ENCODE measurements at regions not wholly inside any gene's neighbourhood (a gene's known extent, or its start where the extent isn't known, plus 50 kb on each side); places are given as distances from the start of the nearest gene placed in this dataset.
"Not testable (repeated sequence)": the region's sequence is repeated elsewhere in the genome, so short reads cannot be mapped to it uniquely, and the experiment has no call there.

DNA sequence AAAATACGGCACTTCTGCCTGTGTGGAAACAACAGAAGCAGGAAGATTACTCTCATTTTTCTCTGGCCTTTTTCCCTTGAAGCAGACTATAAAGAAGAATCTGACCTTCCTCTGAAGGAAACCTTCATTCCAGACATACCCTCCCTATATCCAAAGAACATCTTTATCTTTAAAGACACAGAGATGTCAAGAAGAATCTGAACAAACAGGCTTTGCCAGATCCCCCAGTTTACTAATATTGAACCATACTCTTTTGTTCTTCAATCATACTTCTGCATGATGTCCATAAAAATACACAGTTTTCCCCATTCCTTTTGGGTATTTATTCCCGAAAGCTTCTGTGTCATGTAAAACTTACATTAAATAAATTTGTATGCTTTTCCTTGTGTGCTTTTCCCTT lies 225.8 kb downstream of the MAT2B start:
- no peaks in the 10 kb centered on the region for H3K36me3 ChIP-seq (ENCODE audit: control insufficient read depth, insufficient read depth, low read length)
- no peaks in the 10 kb centered on the region for H3K27me3 ChIP-seq (replicated peaks; ENCODE audit: control insufficient read depth, insufficient read depth, low read length, poor library complexity, severe bottlenecking)
- DNase-seq: no peak
- H3K27ac ChIP-seq (ENCODE audit: insufficient read depth, low read length, poor library complexity, severe bottlenecking): no peak overlapping the region
- H3K9me3 ChIP-seq (ENCODE audit: control insufficient read depth, low read length): no peaks in the 10 kb centered on the region
- H3K4me1 ChIP-seq (ENCODE audit: control insufficient read depth, insufficient read depth, low read length, poor library complexity, severe bottlenecking): no peaks in the 10 kb centered on the region
- no peak overlapping the region for H3K4me3 ChIP-seq (ENCODE audit: insufficient read depth, low read depth, low read length, poor library complexity, severe bottlenecking)

DNA sequence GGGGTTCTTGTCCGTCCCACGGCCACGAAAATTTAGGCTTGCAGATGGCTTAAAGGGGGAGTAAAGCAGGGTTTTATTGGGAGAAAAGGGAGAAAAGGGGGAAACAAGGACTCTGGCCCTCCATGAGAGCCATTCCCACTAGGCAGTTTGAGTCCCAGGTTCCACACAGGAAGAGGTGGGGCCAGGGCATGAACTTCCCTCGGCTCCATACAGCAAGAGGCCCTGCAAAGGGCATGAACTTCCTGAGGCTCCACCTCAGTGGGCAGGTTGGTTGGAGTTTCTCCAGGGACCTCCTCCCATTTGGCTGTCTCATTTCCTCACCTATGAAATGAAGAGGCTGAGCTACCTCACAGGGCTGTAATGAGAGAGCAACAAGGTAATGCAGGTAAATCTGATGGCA lies 229.7 kb downstream of the MAT2B start:
- DNase-seq: no peak
- Histone ChIP-seq H3K27me3 (replicated peaks; ENCODE audit: control insufficient read depth, insufficient read depth, low read length, poor library complexity, severe bottlenecking) (no peaks in the 10 kb centered on the region), H3K9me3 (ENCODE audit: control insufficient read depth, low read length) (no peaks in the 10 kb centered on the region), H3K36me3 (ENCODE audit: control insufficient read depth, insufficient read depth, low read length) (no peaks in the 10 kb centered on the region), H3K27ac (ENCODE audit: insufficient read depth, low read length, poor library complexity, severe bottlenecking) (no peak overlapping the region), H3K4me1 (ENCODE audit: control insufficient read depth, insufficient read depth, low read length, poor library complexity, severe bottlenecking) (no peaks in the 10 kb centered on the region), H3K4me3 (ENCODE audit: insufficient read depth, low read depth, low read length, poor library complexity, severe bottlenecking) (no peak overlapping the region)

DNA sequence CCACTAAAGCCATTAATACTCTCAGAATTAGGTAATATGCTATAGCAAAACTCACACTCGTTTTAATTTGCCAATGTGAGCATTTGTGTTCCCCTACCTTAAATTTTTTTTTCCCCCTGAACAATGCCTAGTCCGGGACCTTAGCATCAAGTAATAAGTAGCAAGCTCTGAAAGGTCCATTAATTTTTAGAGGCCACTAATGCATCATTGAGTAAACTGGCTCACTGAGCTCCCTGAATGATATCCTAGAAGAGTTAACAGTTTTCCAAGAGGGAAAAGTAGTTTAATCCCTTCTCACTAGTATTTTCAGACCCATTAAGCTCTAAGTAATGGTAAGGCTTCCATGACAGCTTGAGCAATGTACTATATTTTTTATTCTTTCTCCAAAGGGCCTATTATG lies 242.2 kb downstream of the MAT2B start:
- H3K4me3 ChIP-seq (ENCODE audit: insufficient read depth, low read depth, low read length, poor library complexity, severe bottlenecking): no peak overlapping the region
- H3K4me1 ChIP-seq (ENCODE audit: control insufficient read depth, insufficient read depth, low read length, poor library complexity, severe bottlenecking): no peaks in the 10 kb centered on the region
- DNase-seq: no peak
- H3K36me3 ChIP-seq (ENCODE audit: control insufficient read depth, insufficient read depth, low read length): no peaks in the 10 kb centered on the region
- H3K27ac ChIP-seq (ENCODE audit: insufficient read depth, low read length, poor library complexity, severe bottlenecking): no peak overlapping the region
- no peaks in the 10 kb centered on the region for H3K9me3 ChIP-seq (ENCODE audit: control insufficient read depth, low read length)
- no peaks in the 10 kb centered on the region for H3K27me3 ChIP-seq (replicated peaks; ENCODE audit: control insufficient read depth, insufficient read depth, low read length, poor library complexity, severe bottlenecking)

DNA sequence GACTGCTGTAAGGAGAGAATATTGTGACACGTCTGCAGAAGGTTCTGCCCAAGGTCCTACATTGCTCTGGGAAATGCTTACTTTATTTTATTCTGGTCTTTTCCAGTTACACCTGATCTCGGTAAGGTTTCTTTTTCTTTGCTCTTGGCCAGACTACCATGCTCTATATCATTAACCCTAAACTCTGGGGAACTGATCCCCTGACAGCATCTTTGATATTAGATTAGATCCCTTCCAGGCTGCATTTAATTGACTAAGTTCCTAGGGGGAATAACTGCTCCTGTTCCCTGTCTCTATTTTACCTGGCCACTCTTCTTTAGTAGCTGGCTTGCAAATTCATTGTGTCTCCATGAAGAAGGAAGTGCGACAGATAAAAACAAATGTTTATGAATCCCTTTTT lies 243.5 kb downstream of the MAT2B start:
- no peaks in the 10 kb centered on the region for H3K9me3 ChIP-seq (ENCODE audit: control insufficient read depth, low read length)
- no peaks in the 10 kb centered on the region for H3K27me3 ChIP-seq (replicated peaks; ENCODE audit: control insufficient read depth, insufficient read depth, low read length, poor library complexity, severe bottlenecking)
- no peaks in the 10 kb centered on the region for H3K4me1 ChIP-seq (ENCODE audit: control insufficient read depth, insufficient read depth, low read length, poor library complexity, severe bottlenecking)
- H3K36me3 ChIP-seq (ENCODE audit: control insufficient read depth, insufficient read depth, low read length): no peaks in the 10 kb centered on the region
- H3K27ac ChIP-seq (ENCODE audit: insufficient read depth, low read length, poor library complexity, severe bottlenecking): no peak overlapping the region
- no peak overlapping the region for H3K4me3 ChIP-seq (ENCODE audit: insufficient read depth, low read depth, low read length, poor library complexity, severe bottlenecking)
- no peak for DNase-seq

DNA sequence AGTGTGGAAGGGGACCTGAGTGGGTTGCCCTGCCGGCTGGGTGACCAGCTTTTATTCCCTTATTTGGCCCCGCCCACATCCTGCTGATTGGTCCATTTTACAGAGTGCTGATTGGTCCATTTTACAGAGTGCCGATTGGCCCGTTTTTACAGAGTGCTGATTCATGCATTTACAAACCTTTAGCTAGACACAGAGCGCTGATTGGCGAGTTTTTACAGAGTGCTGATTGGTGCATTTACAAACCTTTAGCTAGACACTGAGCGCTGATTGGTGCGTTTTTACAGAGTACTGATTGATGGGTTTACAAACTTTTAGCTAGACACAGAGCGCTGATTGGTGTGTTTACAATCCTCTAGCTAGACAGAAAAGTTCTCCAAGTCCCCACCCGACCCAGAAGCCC lies 245.0 kb downstream of the MAT2B start:
- H3K4me1 ChIP-seq (ENCODE audit: control insufficient read depth, insufficient read depth, low read length, poor library complexity, severe bottlenecking); H3K27me3 ChIP-seq (replicated peaks; ENCODE audit: control insufficient read depth, insufficient read depth, low read length, poor library complexity, severe bottlenecking): not testable (repeated sequence)

DNA sequence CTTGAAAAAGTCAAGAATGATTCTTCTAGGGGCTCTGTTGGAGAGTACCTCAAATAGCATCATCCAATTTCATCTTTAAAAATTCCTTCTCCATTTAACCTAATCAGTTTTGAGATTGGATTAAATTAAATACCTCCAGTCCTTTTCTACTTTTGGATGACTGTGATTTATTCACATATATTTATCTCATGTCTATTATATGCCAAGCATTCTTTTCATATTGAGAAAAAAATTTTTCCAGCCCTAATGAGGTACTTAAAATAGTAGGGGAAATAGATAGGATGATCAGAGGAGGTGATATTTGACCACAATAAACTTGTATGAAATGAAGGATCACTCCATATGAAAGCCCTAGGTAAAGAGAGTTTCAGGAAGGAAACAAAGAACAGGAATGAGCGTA lies 250.1 kb downstream of the MAT2B start:
- no peak overlapping the region for H3K27ac ChIP-seq (ENCODE audit: insufficient read depth, low read length, poor library complexity, severe bottlenecking)
- H3K9me3 ChIP-seq (ENCODE audit: control insufficient read depth, low read length): no peaks in the 10 kb centered on the region
- H3K4me3 ChIP-seq (ENCODE audit: insufficient read depth, low read depth, low read length, poor library complexity, severe bottlenecking): no peak overlapping the region
- DNase-seq: no peak
- no peaks in the 10 kb centered on the region for H3K36me3 ChIP-seq (ENCODE audit: control insufficient read depth, insufficient read depth, low read length)
- H3K4me1 ChIP-seq (ENCODE audit: control insufficient read depth, insufficient read depth, low read length, poor library complexity, severe bottlenecking): no peaks in the 10 kb centered on the region
- H3K27me3 ChIP-seq (replicated peaks; ENCODE audit: control insufficient read depth, insufficient read depth, low read length, poor library complexity, severe bottlenecking): no peaks in the 10 kb centered on the region

More for the DNA sequence above, 245.0 kb downstream of the MAT2B start:
- H3K9me3 ChIP-seq (ENCODE audit: control insufficient read depth, low read length); DNase-seq; H3K27ac ChIP-seq (ENCODE audit: insufficient read depth, low read length, poor library complexity, severe bottlenecking); H3K4me3 ChIP-seq (ENCODE audit: insufficient read depth, low read depth, low read length, poor library complexity, severe bottlenecking); H3K36me3 ChIP-seq (ENCODE audit: control insufficient read depth, insufficient read depth, low read length): not testable (repeated sequence)

DNA sequence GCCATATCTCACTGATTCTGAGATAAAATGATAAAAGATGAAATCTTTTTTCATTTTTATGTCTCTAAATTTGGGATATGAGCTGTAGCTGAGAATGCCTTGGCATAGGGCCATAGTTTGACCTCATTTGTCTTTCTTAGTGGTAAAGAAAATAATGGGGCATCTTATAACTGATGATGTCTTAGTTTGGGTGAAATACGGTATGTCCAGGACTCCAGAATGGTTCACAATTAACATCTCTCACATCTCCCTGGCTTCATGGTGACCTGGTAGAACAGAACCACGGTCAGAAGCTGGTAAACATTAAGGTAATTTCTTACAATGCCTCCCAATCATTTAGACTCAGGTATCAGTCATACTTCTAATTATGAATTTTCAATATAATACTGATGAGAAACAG lies 250.8 kb downstream of the MAT2B start:
- no peaks in the 10 kb centered on the region for H3K9me3 ChIP-seq (ENCODE audit: control insufficient read depth, low read length)
- H3K36me3 ChIP-seq (ENCODE audit: control insufficient read depth, insufficient read depth, low read length): no peaks in the 10 kb centered on the region
- H3K4me3 ChIP-seq (ENCODE audit: insufficient read depth, low read depth, low read length, poor library complexity, severe bottlenecking): no peak overlapping the region
- no peak for DNase-seq
- H3K27ac ChIP-seq (ENCODE audit: insufficient read depth, low read length, poor library complexity, severe bottlenecking): no peak overlapping the region
- no peaks in the 10 kb centered on the region for H3K4me1 ChIP-seq (ENCODE audit: control insufficient read depth, insufficient read depth, low read length, poor library complexity, severe bottlenecking)
- no peaks in the 10 kb centered on the region for H3K27me3 ChIP-seq (replicated peaks; ENCODE audit: control insufficient read depth, insufficient read depth, low read length, poor library complexity, severe bottlenecking)

DNA sequence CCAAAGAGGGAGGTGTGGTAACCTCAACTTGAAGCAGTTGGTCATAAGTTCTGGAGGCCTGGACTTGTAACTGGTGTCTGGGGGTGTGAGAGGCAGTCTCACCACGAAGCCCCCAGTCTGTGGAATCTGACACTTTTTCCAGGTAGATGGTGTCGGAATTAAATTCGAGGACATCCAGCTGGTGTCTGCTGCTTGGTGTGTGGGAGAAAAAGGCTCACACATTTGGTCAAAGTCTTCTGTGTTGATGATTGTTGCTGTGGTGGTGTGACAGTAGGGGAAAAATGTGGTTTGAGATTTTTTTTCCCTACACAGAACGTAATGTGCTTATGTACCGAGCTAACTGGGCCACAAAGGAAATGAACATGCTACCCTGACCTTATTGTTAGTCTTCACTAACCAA lies 251.9 kb downstream of the MAT2B start:
- Histone ChIP-seq H3K36me3 (ENCODE audit: control insufficient read depth, insufficient read depth, low read length) (no peaks in the 10 kb centered on the region), H3K27ac (ENCODE audit: insufficient read depth, low read length, poor library complexity, severe bottlenecking) (no peak overlapping the region), H3K4me1 (ENCODE audit: control insufficient read depth, insufficient read depth, low read length, poor library complexity, severe bottlenecking) (no peaks in the 10 kb centered on the region), H3K9me3 (ENCODE audit: control insufficient read depth, low read length) (no peaks in the 10 kb centered on the region), H3K27me3 (replicated peaks; ENCODE audit: control insufficient read depth, insufficient read depth, low read length, poor library complexity, severe bottlenecking) (no peaks in the 10 kb centered on the region), H3K4me3 (ENCODE audit: insufficient read depth, low read depth, low read length, poor library complexity, severe bottlenecking) (no peak overlapping the region)
- no peak for DNase-seq

DNA sequence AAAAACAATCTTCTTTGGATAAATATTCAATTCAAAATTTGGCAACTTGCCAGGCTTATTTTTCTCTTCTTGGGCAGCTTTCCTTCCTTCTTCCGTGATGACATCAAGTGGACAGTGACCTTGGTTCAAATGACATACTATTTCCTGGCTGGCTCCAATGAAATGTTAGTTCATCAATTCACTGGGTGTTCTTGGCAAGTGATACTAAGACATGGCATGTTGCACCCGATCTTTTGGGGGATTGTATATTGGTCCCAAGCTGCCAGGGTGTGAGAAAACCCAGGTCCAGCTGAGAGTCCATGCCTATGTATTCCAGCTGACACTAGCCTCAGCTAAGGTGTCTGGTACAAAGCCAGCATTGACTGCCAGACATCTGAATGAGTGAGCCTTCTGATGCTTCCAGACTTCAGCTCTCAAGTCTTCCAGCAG lies 252.9 kb downstream of the MAT2B start:
- no peak overlapping the region for H3K27ac ChIP-seq (ENCODE audit: insufficient read depth, low read length, poor library complexity, severe bottlenecking)
- no peaks in the 10 kb centered on the region for H3K9me3 ChIP-seq (ENCODE audit: control insufficient read depth, low read length)
- DNase-seq: no peak
- H3K36me3 ChIP-seq (ENCODE audit: control insufficient read depth, insufficient read depth, low read length): no peaks in the 10 kb centered on the region
- no peaks in the 10 kb centered on the region for H3K27me3 ChIP-seq (replicated peaks; ENCODE audit: control insufficient read depth, insufficient read depth, low read length, poor library complexity, severe bottlenecking)
- no peaks in the 10 kb centered on the region for H3K4me1 ChIP-seq (ENCODE audit: control insufficient read depth, insufficient read depth, low read length, poor library complexity, severe bottlenecking)
- no peak overlapping the region for H3K4me3 ChIP-seq (ENCODE audit: insufficient read depth, low read depth, low read length, poor library complexity, severe bottlenecking)

DNA sequence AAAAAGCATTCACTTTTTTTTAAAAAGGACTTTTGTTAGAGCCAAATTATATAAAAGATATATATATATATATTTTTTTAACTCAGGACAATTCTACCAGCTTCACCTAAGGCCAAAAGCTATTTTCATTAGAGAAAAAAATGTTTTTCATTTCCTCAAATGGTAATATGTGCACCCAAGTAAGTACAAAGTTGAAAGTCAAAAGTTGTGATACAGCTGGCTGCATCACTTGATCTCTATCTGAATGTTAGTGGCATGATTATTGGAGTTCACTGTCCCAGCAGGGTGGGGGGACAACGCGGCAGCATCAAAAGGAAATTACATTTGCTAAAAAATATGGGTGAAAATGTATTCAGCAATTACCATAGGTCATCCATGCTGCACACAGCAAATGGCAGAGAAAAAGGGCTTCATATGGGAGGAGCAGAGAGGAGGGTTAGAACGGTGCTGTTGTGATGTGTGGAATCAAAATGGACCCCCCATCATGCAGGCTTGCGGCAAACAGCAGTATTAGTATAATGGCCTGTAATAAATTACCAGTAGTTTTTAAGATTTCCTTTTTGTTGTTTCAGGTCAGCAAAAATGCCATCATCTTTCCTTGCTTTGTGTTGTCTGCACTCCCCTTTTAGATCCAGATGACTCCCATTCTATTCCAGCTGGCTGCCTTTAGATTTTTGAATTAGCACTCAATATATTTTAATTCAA lies 253.7 kb downstream of the MAT2B start:
- H3K4me1 ChIP-seq (ENCODE audit: control insufficient read depth, insufficient read depth, low read length, poor library complexity, severe bottlenecking): no peaks in the 10 kb centered on the region
- no peaks in the 10 kb centered on the region for H3K27me3 ChIP-seq (replicated peaks; ENCODE audit: control insufficient read depth, insufficient read depth, low read length, poor library complexity, severe bottlenecking)
- no peaks in the 10 kb centered on the region for H3K36me3 ChIP-seq (ENCODE audit: control insufficient read depth, insufficient read depth, low read length)
- H3K9me3 ChIP-seq (ENCODE audit: control insufficient read depth, low read length): no peaks in the 10 kb centered on the region
- H3K27ac ChIP-seq (ENCODE audit: insufficient read depth, low read length, poor library complexity, severe bottlenecking): no peak overlapping the region
- no peak for DNase-seq
- H3K4me3 ChIP-seq (ENCODE audit: insufficient read depth, low read depth, low read length, poor library complexity, severe bottlenecking): no peak overlapping the region

Data from effector memory CD4-positive, alpha-beta T cell (primary cell).